MM.1S (cell line): ENCODE measurements at regions not wholly inside any gene's neighbourhood (a gene's known extent, or its start where the extent isn't known, plus 50 kb on each side); places are given as distances from the start of the nearest gene placed in this dataset.

Experiments used
- EZH2 ChIP-seq: fragments of 300-600 bp; sonication (generic); optimal IDR thresholded peaks from 2 replicates; pipeline ENCODE3; 2017; ENCODE audit warnings: low read depth, mild to moderate bottlenecking, antibody characterized with exemption, low read length, mixed read lengths
- EZH2phosphoT487 ChIP-seq: fragments of 300-600 bp; sonication (generic); IDR thresholded peaks from 2 replicates; pipeline ENCODE4 v1.6.1; 2018; ENCODE audit warnings: antibody characterized with exemption, low read length
- TF ChIP-seq, protein P1 (sequence below): fragments of 300-600 bp; sonication (generic); IDR thresholded peaks from 2 replicates; pipeline ENCODE4 v1.5.1; 2016; ENCODE audit warnings: antibody characterized with exemption, low read length, mixed read lengths

GRCh38 chr1:98077691-98078090 is 156.9 kb upstream of the DPYD start:
- TF ChIP-seq, protein P1, sequence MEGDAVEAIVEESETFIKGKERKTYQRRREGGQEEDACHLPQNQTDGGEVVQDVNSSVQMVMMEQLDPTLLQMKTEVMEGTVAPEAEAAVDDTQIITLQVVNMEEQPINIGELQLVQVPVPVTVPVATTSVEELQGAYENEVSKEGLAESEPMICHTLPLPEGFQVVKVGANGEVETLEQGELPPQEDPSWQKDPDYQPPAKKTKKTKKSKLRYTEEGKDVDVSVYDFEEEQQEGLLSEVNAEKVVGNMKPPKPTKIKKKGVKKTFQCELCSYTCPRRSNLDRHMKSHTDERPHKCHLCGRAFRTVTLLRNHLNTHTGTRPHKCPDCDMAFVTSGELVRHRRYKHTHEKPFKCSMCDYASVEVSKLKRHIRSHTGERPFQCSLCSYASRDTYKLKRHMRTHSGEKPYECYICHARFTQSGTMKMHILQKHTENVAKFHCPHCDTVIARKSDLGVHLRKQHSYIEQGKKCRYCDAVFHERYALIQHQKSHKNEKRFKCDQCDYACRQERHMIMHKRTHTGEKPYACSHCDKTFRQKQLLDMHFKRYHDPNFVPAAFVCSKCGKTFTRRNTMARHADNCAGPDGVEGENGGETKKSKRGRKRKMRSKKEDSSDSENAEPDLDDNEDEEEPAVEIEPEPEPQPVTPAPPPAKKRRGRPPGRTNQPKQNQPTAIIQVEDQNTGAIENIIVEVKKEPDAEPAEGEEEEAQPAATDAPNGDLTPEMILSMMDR: no peak
- TF ChIP-seq EZH2: no peak
- no peak for TF ChIP-seq EZH2phosphoT487
